Type B pancreatic cell (in vitro differentiated cells): ENCODE measurements at regions not wholly inside any gene's neighbourhood (a gene's known extent, or its start where the extent isn't known, plus 50 kb on each side); places are given as distances from the start of the nearest gene placed in this dataset.

Experiments used
- DNase-seq: peaks from one replicate; pipeline ENCODE4 v3.0.0; 2021; ENCODE audit warnings: mixed read lengths; ENCODE audit not compliant: unreplicated experiment; ENCODE audit errors: extremely low spot score
- H3K27ac Mint-ChIP-seq: 2 replicates; pipeline ENCODE4 v1.8.0; 2021; ENCODE audit warnings: mild to moderate bottlenecking, mixed read lengths
- H3K27me3 Mint-ChIP-seq: 2 replicates; pipeline ENCODE4 v1.8.0; 2021; ENCODE audit warnings: mixed read lengths
- H3K36me3 Mint-ChIP-seq: 2 replicates; pipeline ENCODE4 v1.8.0; 2021; ENCODE audit warnings: mixed read lengths
- H3K4me1 Mint-ChIP-seq: one replicate; pipeline ENCODE4 v1.8.0; 2021; ENCODE audit warnings: mixed read lengths; ENCODE audit not compliant: unreplicated experiment
- H3K4me3 Mint-ChIP-seq: 2 replicates; pipeline ENCODE4 v1.8.0; 2021; ENCODE audit warnings: mild to moderate bottlenecking, mixed read lengths
- H3K9me3 Mint-ChIP-seq: 2 replicates; pipeline ENCODE4 v1.8.0; 2021; ENCODE audit warnings: mixed read lengths
- CTCF ChIP-seq: fragments of 200-600 bp; sonication (generic); conservative IDR thresholded peaks from 2 replicates; pipeline ENCODE4 v1.5.0; 2021; ENCODE audit warnings: antibody characterized with exemption, mild to moderate bottlenecking

- no peak for DNase-seq
- Mint-ChIP-seq H3K36me3 (no peaks in the 10 kb centered on the region), H3K4me3 (no peak overlapping the region), H3K4me1 (peaks cover 15% of the 10 kb centered on the region), H3K27ac (no peak overlapping the region), H3K9me3 (peaks cover 5% of the 10 kb centered on the region), H3K27me3 (no peaks in the 10 kb centered on the region)
- no peak for TF ChIP-seq CTCF
These were observed 208.6 kb downstream of the RBM43 start for GRCh38 chr2:151052850-151053660.

- Mint-ChIP-seq H3K27ac (peak overlapping the region; percentile 17), H3K4me1 (peaks cover 15% of the 10 kb centered on the region), H3K36me3 (no peaks in the 10 kb centered on the region), H3K9me3 (peaks cover 5% of the 10 kb centered on the region), H3K27me3 (no peaks in the 10 kb centered on the region), H3K4me3 (peak overlapping the region; percentile 0)
- DNase-seq, result no peak
- peak; percentile 87 for TF ChIP-seq CTCF
These were observed 210.0 kb downstream of the RBM43 start for GRCh38 chr2:151051574-151052220.

GRCh38 chr2:151049746-151050145 is 211.9 kb downstream of the RBM43 start:
- no peak for TF ChIP-seq CTCF
- Mint-ChIP-seq H3K4me3 (no peak overlapping the region), H3K27ac (no peak overlapping the region), H3K27me3 (no peaks in the 10 kb centered on the region), H3K36me3 (no peaks in the 10 kb centered on the region), H3K9me3 (peaks cover 5% of the 10 kb centered on the region), H3K4me1 (peaks cover 15% of the 10 kb centered on the region)
- DNase-seq, result no peak

- peaks cover 5% of the 10 kb centered on the region for H3K9me3 Mint-ChIP-seq
- TF ChIP-seq CTCF, result no peak
- no peak for DNase-seq
- peaks cover 17% of the 10 kb centered on the region for H3K4me1 Mint-ChIP-seq
- H3K27me3 Mint-ChIP-seq, result no peaks in the 10 kb centered on the region
- H3K27ac Mint-ChIP-seq, result no peak overlapping the region
- no peaks in the 10 kb centered on the region for H3K36me3 Mint-ChIP-seq
- H3K4me3 Mint-ChIP-seq, result no peak overlapping the region
These were observed 213.2 kb downstream of the RBM43 start for GRCh38 chr2:151048331-151049054.

- TF ChIP-seq CTCF, result no peak
- Mint-ChIP-seq H3K36me3 (no peaks in the 10 kb centered on the region), H3K9me3 (no peaks in the 10 kb centered on the region), H3K27ac (peak overlapping the region; percentile 77), H3K27me3 (no peaks in the 10 kb centered on the region), H3K4me3 (no peak overlapping the region), H3K4me1 (peaks cover 5% of the 10 kb centered on the region)
- DNase-seq, result no peak
These were observed 218.2 kb downstream of the RBM43 start for GRCh38 chr2:151043484-151043883.
